ENCODE measurements at regions not wholly inside any gene's neighbourhood (a gene's known extent, or its start where the extent isn't known, plus 50 kb on each side); places are given as distances from the start of the nearest gene placed in this dataset.
A peak's percentile ranks its signal among the peaks of the same experiment; 100 is the strongest.

GRCh38 chr3:163692494-163692893, 1385.8 kb downstream of the SI start:
- Histone ChIP-seq H3K4me2 (no peak overlapping the region), H3K4me1 (no peaks in the 10 kb centered on the region), H3K4me3 (no peak overlapping the region), H3K27ac (no peak overlapping the region), H3K9me3 (no peaks in the 10 kb centered on the region)
- ChIA-PET POLR2A (no interaction called here), CTCF (no interaction called here)
- no peak for ATAC-seq
- WGBS (ENCODE audit: missing lambda C conversion rate), result 36% methylated on average over 1 of the region's 1 CpG
- no peak for FAIRE-seq
- no peak for TF ChIP-seq JUNB (IDR thresholded peaks at IDR 0.05)
- no peak for TF ChIP-seq REST (IDR thresholded peaks at IDR 0.05)
- TF ChIP-seq MAFK (IDR thresholded peaks at IDR 0.05; ENCODE audit: partially characterized antibody), result peak; percentile 43
- no peak for TF ChIP-seq SMC3 (IDR thresholded peaks at IDR 0.05)
- no peak for DNase-seq (ENCODE audit: low read depth in 1 of 2, low spot score in 1 of 2)

- no peak overlapping the region for H3K4me3 ChIP-seq
- H3K4me2 ChIP-seq, result no peak overlapping the region
- no peak overlapping the region for H3K27ac ChIP-seq
- H3K4me1 ChIP-seq, result no peaks in the 10 kb centered on the region
- no peak for DNase-seq (ENCODE audit: low read depth in 1 of 2, low spot score in 1 of 2)
- TF ChIP-seq HOXB13 (CRISPR knock-in tag; IDR thresholded peaks at IDR 0.05; ENCODE audit: low read depth) (no peak), RFX5 (IDR thresholded peaks at IDR 0.05) (no peak), EHMT2 (IDR thresholded peaks at IDR 0.05; ENCODE audit: low read depth) (no peak)
- no peak for ATAC-seq
- ChIA-PET CTCF (no interaction called here), POLR2A (no interaction called here)
- FAIRE-seq, result no peak
- H3K9me3 ChIP-seq, result no peaks in the 10 kb centered on the region
- WGBS (ENCODE audit: missing lambda C conversion rate), result 23% methylated on average over 2 of the region's 2 CpGs
These were observed 1393.6 kb downstream of the SI start for GRCh38 chr3:163684651-163685050.

- CTCF ChIA-PET, result no interaction called here
- TF ChIP-seq RARB (CRISPR knock-in tag; IDR thresholded peaks at IDR 0.05) (no peak), CBX8 (IDR thresholded peaks at IDR 0.05) (no peak), JUNB (IDR thresholded peaks at IDR 0.05) (no peak), EHF (CRISPR knock-in tag; IDR thresholded peaks at IDR 0.05) (no peak), ATOH8 (CRISPR knock-in tag; IDR thresholded peaks at IDR 0.05; ENCODE audit: low read depth) (no peak), JUN (IDR thresholded peaks at IDR 0.05) (no peak)
- Histone ChIP-seq H3K4me1 (no peaks in the 10 kb centered on the region), H3K4me3 (no peak overlapping the region), H3K27ac (no peak overlapping the region), H3K9me3 (no peaks in the 10 kb centered on the region), H3K4me2 (no peak overlapping the region)
- ATAC-seq (no peak), FAIRE-seq (no peak), DNase-seq (ENCODE audit: low read depth in 1 of 2, low spot score in 1 of 2) (no peak)
- POLR2A ChIA-PET, result no interaction called here
These were observed 1405.3 kb downstream of the SI start for GRCh38 chr3:163672954-163673353.

- H3K27ac ChIP-seq, result no peak overlapping the region
- WGBS (ENCODE audit: missing lambda C conversion rate), result 62% methylated on average over 3 of the region's 3 CpGs
- no peaks in the 10 kb centered on the region for H3K4me1 ChIP-seq
- ATAC-seq (no peak), FAIRE-seq (no peak), DNase-seq (ENCODE audit: low read depth in 1 of 2, low spot score in 1 of 2) (peak in 1 of 2 experiments; percentile 23)
- ChIA-PET CTCF (no interaction called here), POLR2A (no interaction called here)
- no peak overlapping the region for H3K4me2 ChIP-seq
- no peak for TF ChIP-seq GATA3 (IDR thresholded peaks at IDR 0.05; ENCODE audit: borderline replicate concordance)
- no peak for TF ChIP-seq POLR2AphosphoS2 (conservative IDR thresholded peaks at IDR 0.05; ENCODE audit: low read length)
- no peak for TF ChIP-seq TFCP2L1 (CRISPR knock-in tag; IDR thresholded peaks at IDR 0.05)
- TF ChIP-seq PHF8 (IDR thresholded peaks at IDR 0.05; ENCODE audit: borderline replicate concordance, low read depth), result no peak
- TF ChIP-seq RARB (CRISPR knock-in tag; IDR thresholded peaks at IDR 0.05), result no peak
- no peak for TF ChIP-seq HOXA7 (CRISPR knock-in tag; IDR thresholded peaks at IDR 0.05)
- no peak for TF ChIP-seq CTCF (IDR thresholded peaks at IDR 0.05)
- no peak for TF ChIP-seq E2F6 (IDR thresholded peaks at IDR 0.05; ENCODE audit: borderline replicate concordance, low read depth)
- H3K9me3 ChIP-seq, result no peaks in the 10 kb centered on the region
- no peak overlapping the region for H3K4me3 ChIP-seq
These were observed 1407.1 kb downstream of the SI start for GRCh38 chr3:163671201-163671600.

Measured in A549 (cell line).